PC-3 (cell line): ENCODE measurements at regions not wholly inside any gene's neighbourhood (a gene's known extent, or its start where the extent isn't known, plus 50 kb on each side); places are given as distances from the start of the nearest gene placed in this dataset.

Experiments
- EZH2 ChIP-seq: fragments of 300-600 bp; sonication (generic); IDR thresholded peaks from one replicate; pipeline ENCODE4 v1.6.1; 2017; ENCODE audit warnings: antibody characterized with exemption, mild to moderate bottlenecking, low read length; ENCODE audit not compliant: unreplicated experiment
- TF ChIP-seq, protein P1 (sequence below): fragments of 300-600 bp; sonication (generic); conservative IDR thresholded peaks from 2 replicates; pipeline ENCODE4 v1.5.1; 2017; ENCODE audit warnings: antibody characterized with exemption, low read depth, mild to moderate bottlenecking, low read length

DNA sequence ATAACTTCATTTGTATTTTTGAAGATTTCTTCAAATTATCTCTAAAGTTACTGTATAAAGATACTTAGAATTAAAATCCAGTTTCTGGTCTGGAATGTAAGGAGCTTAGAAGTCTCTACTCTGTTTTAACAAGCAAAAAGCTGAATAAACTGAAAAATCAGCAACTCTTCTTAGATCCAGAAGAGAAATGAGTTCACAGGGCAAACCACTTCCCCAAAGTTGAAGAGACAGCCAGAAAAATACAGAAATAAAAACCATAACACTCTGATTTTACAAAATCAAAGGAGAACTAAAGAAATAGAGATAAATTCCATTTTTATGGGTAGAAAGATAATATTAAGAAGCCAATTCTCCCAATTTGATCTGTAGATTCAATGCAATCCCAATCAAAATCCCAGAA is 1166.8 kb downstream of the ADGRL3 start:
- TF ChIP-seq, protein P1, sequence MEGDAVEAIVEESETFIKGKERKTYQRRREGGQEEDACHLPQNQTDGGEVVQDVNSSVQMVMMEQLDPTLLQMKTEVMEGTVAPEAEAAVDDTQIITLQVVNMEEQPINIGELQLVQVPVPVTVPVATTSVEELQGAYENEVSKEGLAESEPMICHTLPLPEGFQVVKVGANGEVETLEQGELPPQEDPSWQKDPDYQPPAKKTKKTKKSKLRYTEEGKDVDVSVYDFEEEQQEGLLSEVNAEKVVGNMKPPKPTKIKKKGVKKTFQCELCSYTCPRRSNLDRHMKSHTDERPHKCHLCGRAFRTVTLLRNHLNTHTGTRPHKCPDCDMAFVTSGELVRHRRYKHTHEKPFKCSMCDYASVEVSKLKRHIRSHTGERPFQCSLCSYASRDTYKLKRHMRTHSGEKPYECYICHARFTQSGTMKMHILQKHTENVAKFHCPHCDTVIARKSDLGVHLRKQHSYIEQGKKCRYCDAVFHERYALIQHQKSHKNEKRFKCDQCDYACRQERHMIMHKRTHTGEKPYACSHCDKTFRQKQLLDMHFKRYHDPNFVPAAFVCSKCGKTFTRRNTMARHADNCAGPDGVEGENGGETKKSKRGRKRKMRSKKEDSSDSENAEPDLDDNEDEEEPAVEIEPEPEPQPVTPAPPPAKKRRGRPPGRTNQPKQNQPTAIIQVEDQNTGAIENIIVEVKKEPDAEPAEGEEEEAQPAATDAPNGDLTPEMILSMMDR = no peak
- TF ChIP-seq EZH2 = no peak
